Mesenchymal stem cell (in vitro differentiated cells and primary cell): ENCODE measurements at regions not wholly inside any gene's neighbourhood (a gene's known extent, or its start where the extent isn't known, plus 50 kb on each side); places are given as distances from the start of the nearest gene placed in this dataset.

Experiments
- DNase-seq: peaks from one replicate; pipeline ENCODE4 v3.0.0-alpha.2; 2013
- H2AFZ ChIP-seq: one replicate; pipeline ENCODE4 v1.6.1; 2013; ENCODE audit warnings: low read depth, mild to moderate bottlenecking, control low read depth, inconsistent platforms, low read length, moderate library complexity
- H2AK5ac ChIP-seq: 2 replicates; pipeline ENCODE4 v1.6.1; 2013; ENCODE audit warnings: low read length, moderate library complexity, mild to moderate bottlenecking, inconsistent platforms; ENCODE audit not compliant: severe bottlenecking
- H2BK120ac ChIP-seq: one replicate; pipeline ENCODE4 v1.6.1; 2013; ENCODE audit warnings: low read depth, mild to moderate bottlenecking, inconsistent platforms, low read length, moderate library complexity
- H2BK12ac ChIP-seq, 2 experiments: one replicate each; pipeline ENCODE4 v1.6.1; 2013; ENCODE audit warnings: inconsistent platforms in 2 of 2, low read length in 2 of 2, mild to moderate bottlenecking in 2 of 2, moderate library complexity in 2 of 2, control low read depth in 1 of 2
- H2BK15ac ChIP-seq: one replicate; pipeline ENCODE4 v1.6.1; 2013; ENCODE audit warnings: mild to moderate bottlenecking, low read depth, inconsistent platforms; ENCODE audit not compliant: poor library complexity, severe bottlenecking
- H2BK5ac ChIP-seq: 2 replicates; pipeline ENCODE4 v1.6.1; 2013; ENCODE audit warnings: low read depth, mild to moderate bottlenecking, low read length, control low read depth, inconsistent platforms; ENCODE audit not compliant: poor library complexity, severe bottlenecking
- H3K14ac ChIP-seq, 2 experiments: one replicate each; pipeline ENCODE4 v1.6.1; 2013; ENCODE audit warnings: inconsistent platforms in 2 of 2, low read length in 2 of 2, control low read depth in 1 of 2, mild to moderate bottlenecking in 1 of 2, moderate library complexity in 1 of 2
- H3K18ac ChIP-seq, 2 experiments: one replicate each; pipeline ENCODE4 v1.6.1; 2013; ENCODE audit warnings: inconsistent platforms in 2 of 2, low read length in 2 of 2, control low read depth in 1 of 2, low read depth in 1 of 2, mild to moderate bottlenecking in 1 of 2
- H3K23ac ChIP-seq, 2 experiments: one replicate each; pipeline ENCODE4 v1.6.1; 2013; ENCODE audit warnings: inconsistent platforms in 2 of 2, low read length in 2 of 2, mild to moderate bottlenecking in 2 of 2, moderate library complexity in 2 of 2, control low read depth in 1 of 2
- H3K27ac ChIP-seq: 2 replicates; pipeline ENCODE4 v1.5.1; 2013; ENCODE audit warnings: mild to moderate bottlenecking, moderate library complexity, low read length, control low read depth, inconsistent platforms; ENCODE audit not compliant: poor library complexity, severe bottlenecking
- H3K27me3 ChIP-seq, 2 experiments: 2 replicates each; pipeline versions ENCODE4 v1.6.1 to v1.7.0; 2013; ENCODE audit warnings: low read length in 2 of 2, mild to moderate bottlenecking in 2 of 2, moderate library complexity in 2 of 2, control low read depth in 1 of 2, inconsistent platforms in 1 of 2; ENCODE audit not compliant: control insufficient read depth in 1 of 2, insufficient read depth in 1 of 2
- H3K36me3 ChIP-seq, 2 experiments: 2 replicates each; pipeline versions ENCODE4 v1.6.1 to v1.7.0; 2013; ENCODE audit warnings: low read length in 2 of 2, control low read depth in 1 of 2, inconsistent platforms in 1 of 2, low read depth in 1 of 2, mild to moderate bottlenecking in 1 of 2; ENCODE audit not compliant: insufficient read depth in 2 of 2, control insufficient read depth in 1 of 2
- H3K4ac ChIP-seq, 2 experiments: one replicate each; pipeline ENCODE4 v1.6.1; 2013; ENCODE audit warnings: inconsistent platforms in 2 of 2, low read length in 2 of 2, mild to moderate bottlenecking in 2 of 2, moderate library complexity in 2 of 2, control low read depth in 1 of 2, low read depth in 1 of 2
- H3K4me1 ChIP-seq: 2 replicates; pipeline ENCODE4 v1.6.1; 2013; ENCODE audit warnings: low read depth, low read length, control low read depth; ENCODE audit not compliant: control insufficient read depth, insufficient read depth
- H3K4me2 ChIP-seq: 2 replicates; pipeline ENCODE4 v1.6.1; 2013; ENCODE audit warnings: low read length, mild to moderate bottlenecking, inconsistent platforms; ENCODE audit not compliant: poor library complexity, severe bottlenecking
- H3K4me3 ChIP-seq, 2 experiments: 2 replicates each; pipeline versions ENCODE4 v1.5.1 to v1.7.0; 2013; ENCODE audit warnings: low read length in 2 of 2, mild to moderate bottlenecking in 2 of 2, control low read depth in 1 of 2, low read depth in 1 of 2; ENCODE audit not compliant: insufficient read depth in 1 of 2
- H3K79me1 ChIP-seq: replicated peaks from 2 replicates; pipeline ENCODE4 v1.6.1; 2013; ENCODE audit warnings: mild to moderate bottlenecking, control low read depth, low read length, inconsistent platforms; ENCODE audit not compliant: poor library complexity, severe bottlenecking
- H3K9ac ChIP-seq: 2 replicates; pipeline ENCODE4 v1.7.0; 2013; ENCODE audit warnings: mild to moderate bottlenecking, low read length, moderate library complexity
- H3K9me3 ChIP-seq: 2 replicates; pipeline ENCODE4 v1.7.0; 2013; ENCODE audit warnings: mild to moderate bottlenecking, low read length; ENCODE audit not compliant: control insufficient read depth
- H4K8ac ChIP-seq: one replicate; pipeline ENCODE4 v1.6.1; 2013; ENCODE audit warnings: inconsistent platforms, mild to moderate bottlenecking, low read length, moderate library complexity
- H4K91ac ChIP-seq: one replicate; pipeline ENCODE4 v1.6.1; 2013; ENCODE audit warnings: mild to moderate bottlenecking, low read length, inconsistent platforms
- WGBS: methylation state at CpG from one replicate; pipeline ENCODE4 v1.1.7; 2013; ENCODE audit warnings: mixed read lengths; 5-methylcytosine and 5-hydroxymethylcytosine counted together

DNA sequence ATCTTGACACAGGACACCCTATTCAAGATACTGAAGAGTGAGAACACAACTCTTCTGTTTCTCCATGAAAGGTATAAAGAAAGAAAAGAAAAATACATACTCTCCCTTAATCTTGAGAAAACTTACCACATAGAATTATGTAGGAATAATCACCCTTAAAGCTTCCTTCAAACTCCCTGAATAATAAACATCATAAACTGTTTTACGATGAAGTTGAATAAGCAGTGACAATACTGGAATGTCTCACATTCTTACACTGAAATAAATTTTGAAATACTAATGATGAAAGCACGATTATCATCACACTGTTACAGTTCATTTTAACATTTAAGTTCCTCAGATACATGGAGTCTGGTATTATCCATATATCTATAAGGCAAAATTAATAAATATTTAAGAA, 306.2 kb downstream of the IPMK start:
- DNase-seq: no peak
- H2AFZ ChIP-seq: no peak overlapping the region
- H3K9ac ChIP-seq: no peak overlapping the region
- H2BK120ac ChIP-seq: no peak overlapping the region
- no peak overlapping the region for H4K8ac ChIP-seq
- H3K18ac ChIP-seq: no peak overlapping the region
- no peak overlapping the region for H2BK12ac ChIP-seq
- H3K23ac ChIP-seq: no peak overlapping the region
- no CpG with 5 or more reads among the region's 2 CpGs for WGBS
- no peak overlapping the region for H4K91ac ChIP-seq
- H3K14ac ChIP-seq: no peak overlapping the region
- no peak overlapping the region for H3K4me2 ChIP-seq
- no peaks in the 10 kb centered on the region for H3K4me1 ChIP-seq
- H2BK15ac ChIP-seq: no peak overlapping the region
- no peaks in the 10 kb centered on the region for H3K79me1 ChIP-seq
- H3K9me3 ChIP-seq: no peaks in the 10 kb centered on the region
- no peak overlapping the region for H3K27ac ChIP-seq
- H2BK5ac ChIP-seq: no peak overlapping the region
- no peak overlapping the region for H3K4me3 ChIP-seq
- no peaks in the 10 kb centered on the region for H3K27me3 ChIP-seq
- no peaks in the 10 kb centered on the region for H3K36me3 ChIP-seq
- no peak overlapping the region for H2AK5ac ChIP-seq
- H3K4ac ChIP-seq: no peak overlapping the region

DNA sequence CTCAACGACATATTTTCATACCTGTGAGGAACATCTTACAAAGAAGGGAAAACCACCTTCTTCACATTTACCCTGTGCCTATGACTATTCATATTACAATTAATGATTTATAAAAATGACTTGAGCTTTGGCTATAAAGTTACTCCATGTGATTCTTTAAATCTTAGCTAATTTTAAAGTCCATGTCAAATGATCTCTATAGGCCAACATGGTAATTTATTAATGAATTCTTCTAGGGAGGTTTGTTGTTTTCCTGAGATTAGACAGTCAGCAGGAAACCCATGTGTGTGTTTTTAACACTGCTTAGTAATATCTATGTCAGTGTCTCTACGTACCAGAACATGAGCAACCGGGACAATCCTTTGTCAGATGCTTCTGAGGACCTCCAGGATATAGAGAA, 307.3 kb downstream of the IPMK start:
- no peak overlapping the region for H2BK5ac ChIP-seq
- H3K4me2 ChIP-seq: no peak overlapping the region
- H2AK5ac ChIP-seq: no peak overlapping the region
- H4K91ac ChIP-seq: no peak overlapping the region
- no peak overlapping the region for H3K23ac ChIP-seq
- H4K8ac ChIP-seq: no peak overlapping the region
- H3K36me3 ChIP-seq: no peaks in the 10 kb centered on the region
- H3K27ac ChIP-seq: no peak overlapping the region
- no peak for DNase-seq
- H3K4me1 ChIP-seq: no peaks in the 10 kb centered on the region
- no peaks in the 10 kb centered on the region for H3K27me3 ChIP-seq
- H2BK120ac ChIP-seq: no peak overlapping the region
- no peak overlapping the region for H3K4ac ChIP-seq
- no peaks in the 10 kb centered on the region for H3K9me3 ChIP-seq
- H3K14ac ChIP-seq: no peak overlapping the region
- WGBS: 97% methylated on average over 2 of the region's 3 CpGs
- no peak overlapping the region for H3K9ac ChIP-seq
- no peaks in the 10 kb centered on the region for H3K79me1 ChIP-seq
- H2BK15ac ChIP-seq: no peak overlapping the region
- H3K4me3 ChIP-seq: no peak overlapping the region
- H2BK12ac ChIP-seq: no peak overlapping the region
- H2AFZ ChIP-seq: no peak overlapping the region
- no peak overlapping the region for H3K18ac ChIP-seq

DNA sequence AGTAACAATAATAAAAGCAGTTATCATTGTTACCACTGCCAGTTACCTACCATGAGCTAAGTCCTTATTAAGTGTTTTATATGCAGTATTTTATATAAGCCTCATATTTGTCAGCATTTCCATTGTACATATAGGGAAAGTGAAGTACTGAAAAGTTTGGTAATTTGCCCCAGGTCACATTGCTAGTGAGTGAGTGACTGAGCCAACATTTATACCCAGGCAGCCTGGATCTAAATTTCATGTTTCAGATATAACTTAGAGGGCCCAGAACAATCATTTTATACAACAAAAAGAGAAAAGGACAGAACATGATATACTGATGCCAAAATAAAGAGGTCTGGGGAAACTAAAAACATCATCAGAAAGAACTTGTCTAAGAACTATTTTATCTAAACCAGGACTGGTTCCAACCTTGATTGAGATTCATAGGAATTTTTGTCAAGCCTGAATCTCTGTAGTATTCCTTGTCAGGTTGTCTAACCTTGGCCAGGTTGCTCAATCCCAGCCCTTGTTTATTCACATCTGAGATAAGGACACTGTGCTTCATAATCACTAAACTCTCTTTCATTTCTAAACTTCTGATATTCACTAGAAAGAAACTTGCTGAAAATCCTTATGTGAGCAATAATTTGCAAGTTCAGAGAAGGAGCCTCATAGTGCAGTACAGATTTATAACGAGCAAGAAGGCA, 308.2 kb downstream of the IPMK start:
- H3K18ac ChIP-seq: no peak overlapping the region
- H2BK120ac ChIP-seq: no peak overlapping the region
- H3K36me3 ChIP-seq: no peaks in the 10 kb centered on the region
- H3K14ac ChIP-seq: no peak overlapping the region
- H2AFZ ChIP-seq: no peak overlapping the region
- H3K9ac ChIP-seq: no peak overlapping the region
- no peak overlapping the region for H3K27ac ChIP-seq
- peaks cover 2% of the 10 kb centered on the region for H3K4me1 ChIP-seq
- H3K9me3 ChIP-seq: no peaks in the 10 kb centered on the region
- H2AK5ac ChIP-seq: no peak overlapping the region
- no peak overlapping the region for H2BK15ac ChIP-seq
- H4K8ac ChIP-seq: no peak overlapping the region
- no peak overlapping the region for H4K91ac ChIP-seq
- DNase-seq: no peak
- no peak overlapping the region for H3K23ac ChIP-seq
- no peaks in the 10 kb centered on the region for H3K27me3 ChIP-seq
- H3K79me1 ChIP-seq: no peaks in the 10 kb centered on the region
- WGBS: no CpG with 5 or more reads among the region's 1 CpG
- H3K4me2 ChIP-seq: no peak overlapping the region
- no peak overlapping the region for H3K4me3 ChIP-seq
- H3K4ac ChIP-seq: no peak overlapping the region
- H2BK12ac ChIP-seq: no peak overlapping the region
- no peak overlapping the region for H2BK5ac ChIP-seq

DNA sequence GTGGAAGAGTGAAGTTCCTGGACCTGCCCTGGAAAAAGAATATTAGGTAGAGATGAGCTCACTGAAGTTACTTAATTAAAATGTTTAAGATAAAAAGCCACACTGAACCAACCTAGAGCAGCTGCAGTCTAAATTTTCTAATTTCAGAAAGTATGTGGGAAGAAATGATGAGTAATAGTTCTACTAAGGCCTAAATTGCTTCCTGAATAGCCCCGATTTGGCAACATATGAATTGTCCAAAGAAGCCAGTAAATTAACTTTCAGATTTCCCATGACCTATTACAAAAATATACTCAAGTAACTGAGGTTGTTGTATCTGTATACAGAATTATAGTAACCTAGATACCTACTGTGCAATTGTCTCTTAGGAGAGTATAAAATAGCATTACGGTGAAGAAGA, 312.6 kb downstream of the IPMK start:
- H4K8ac ChIP-seq: no peak overlapping the region
- no peak overlapping the region for H3K4me3 ChIP-seq
- no peak overlapping the region for H3K27ac ChIP-seq
- H2AFZ ChIP-seq: no peak overlapping the region
- H3K27me3 ChIP-seq: no peaks in the 10 kb centered on the region
- H3K9me3 ChIP-seq: no peaks in the 10 kb centered on the region
- H3K79me1 ChIP-seq: no peaks in the 10 kb centered on the region
- H2BK15ac ChIP-seq: no peak overlapping the region
- peak overlapping the region in 1 of 2 experiments; percentile 21 for H2BK12ac ChIP-seq
- no peak overlapping the region for H2BK5ac ChIP-seq
- no peak overlapping the region for H3K23ac ChIP-seq
- H3K36me3 ChIP-seq: no peaks in the 10 kb centered on the region
- H3K4me1 ChIP-seq: peaks cover 2% of the 10 kb centered on the region
- H3K9ac ChIP-seq: peak overlapping the region; percentile 26
- H3K4me2 ChIP-seq: no peak overlapping the region
- peak overlapping the region in 1 of 2 experiments; percentile 9 for H3K4ac ChIP-seq
- no peak overlapping the region for H4K91ac ChIP-seq
- no peak overlapping the region for H2AK5ac ChIP-seq
- H3K14ac ChIP-seq: no peak overlapping the region
- peak; percentile 29 for DNase-seq
- no peak overlapping the region for H3K18ac ChIP-seq
- no CpG with 5 or more reads among the region's 2 CpGs for WGBS
- H2BK120ac ChIP-seq: no peak overlapping the region
